Erythroblast (primary cell): ENCODE measurements at regions not wholly inside any gene's neighbourhood (a gene's known extent, or its start where the extent isn't known, plus 50 kb on each side); places are given as distances from the start of the nearest gene placed in this dataset.

Experiments used
- GATA1 ChIP-seq: IDR thresholded peaks from 2 replicates; pipeline ENCODE4 v1.6.1; 2011; ENCODE audit warnings: low read depth, mild to moderate bottlenecking, control low read depth, low read length, moderate library complexity
- POLR2A ChIP-seq: IDR thresholded peaks from 2 replicates; pipeline ENCODE4 v1.6.1; 2011; ENCODE audit warnings: mild to moderate bottlenecking, low read length

- TF ChIP-seq POLR2A (no peak), GATA1 (no peak)
These were observed 207.9 kb upstream of the SLC38A2 start for GRCh38 chr12:46580445-46580844.
